GM19463 (cell line): ENCODE measurements at regions not wholly inside any gene's neighbourhood (a gene's known extent, or its start where the extent isn't known, plus 50 kb on each side); places are given as distances from the start of the nearest gene placed in this dataset.
A peak's percentile ranks its signal among the peaks of the same experiment; 100 is the strongest.

ENCODE experiments used
- ATAC-seq: cut with Tn5 transposase; IDR thresholded peaks from one replicate; pipeline ENCODE4 v1.9.1; 2021; ENCODE audit warnings: mild to moderate bottlenecking, moderate library complexity; ENCODE audit not compliant: unreplicated experiment

GRCh38 chr4:35491093-35491492 lies 753.2 kb downstream of the ARAP2 start:
- no peak for ATAC-seq

- no peak for ATAC-seq
These were observed 750.3 kb downstream of the ARAP2 start for GRCh38 chr4:35493977-35494376.

GRCh38 chr4:35494955-35495354 lies 749.4 kb downstream of the ARAP2 start:
- ATAC-seq = no peak

- peak; percentile 63 for ATAC-seq
These were observed 743.5 kb downstream of the ARAP2 start for GRCh38 chr4:35500812-35501211.

- ATAC-seq = no peak
These were observed 740.9 kb downstream of the ARAP2 start for GRCh38 chr4:35503435-35503834.

GRCh38 chr4:35506161-35506560 lies 738.2 kb downstream of the ARAP2 start:
- ATAC-seq = no peak

GRCh38 chr4:35511851-35512250 lies 732.5 kb downstream of the ARAP2 start:
- ATAC-seq = no peak

- ATAC-seq = no peak
These were observed 728.2 kb downstream of the ARAP2 start for GRCh38 chr4:35516102-35516501.

GRCh38 chr4:35520059-35520458 lies 724.3 kb downstream of the ARAP2 start:
- ATAC-seq = no peak

GRCh38 chr4:35521682-35522081 lies 722.6 kb downstream of the ARAP2 start:
- no peak for ATAC-seq

- no peak for ATAC-seq
These were observed 718.9 kb downstream of the ARAP2 start for GRCh38 chr4:35525192-35525978.

- ATAC-seq = no peak
These were observed 717.9 kb downstream of the ARAP2 start for GRCh38 chr4:35526456-35526855.

GRCh38 chr4:35534962-35535361 lies 709.4 kb downstream of the ARAP2 start:
- no peak for ATAC-seq

GRCh38 chr4:35538807-35539206 lies 705.5 kb downstream of the ARAP2 start:
- ATAC-seq = no peak

GRCh38 chr4:35539404-35540055 lies 704.8 kb downstream of the ARAP2 start:
- no peak for ATAC-seq

- ATAC-seq = no peak
These were observed 703.0 kb downstream of the ARAP2 start for GRCh38 chr4:35541146-35541887.

- ATAC-seq = no peak
These were observed 702.5 kb downstream of the ARAP2 start for GRCh38 chr4:35541888-35542213.

- ATAC-seq = no peak
These were observed 695.4 kb downstream of the ARAP2 start for GRCh38 chr4:35548921-35549320.

GRCh38 chr4:35556387-35556786 lies 687.9 kb downstream of the ARAP2 start:
- ATAC-seq = no peak

GRCh38 chr4:35559559-35560365 lies 684.6 kb downstream of the ARAP2 start:
- no peak for ATAC-seq

- ATAC-seq = no peak
These were observed 681.5 kb downstream of the ARAP2 start for GRCh38 chr4:35562861-35563260.
